B cell (primary cell): ENCODE measurements at regions not wholly inside any gene's neighbourhood (a gene's known extent, or its start where the extent isn't known, plus 50 kb on each side); places are given as distances from the start of the nearest gene placed in this dataset.

ENCODE experiments used
- EZH2 ChIP-seq: IDR thresholded peaks from 2 replicates; pipeline ENCODE4 v1.6.1; 2012; ENCODE audit warnings: borderline replicate concordance, low read depth, mild to moderate bottlenecking, moderate library complexity, low read length; ENCODE audit not compliant: insufficient read depth, poor library complexity, severe bottlenecking
- TF ChIP-seq, protein P1 (sequence below): fragments of 200-600 bp; IDR thresholded peaks from one replicate; pipeline ENCODE4 v1.8.0; 2022; ENCODE audit warnings: antibody characterized with exemption, mild to moderate bottlenecking

DNA sequence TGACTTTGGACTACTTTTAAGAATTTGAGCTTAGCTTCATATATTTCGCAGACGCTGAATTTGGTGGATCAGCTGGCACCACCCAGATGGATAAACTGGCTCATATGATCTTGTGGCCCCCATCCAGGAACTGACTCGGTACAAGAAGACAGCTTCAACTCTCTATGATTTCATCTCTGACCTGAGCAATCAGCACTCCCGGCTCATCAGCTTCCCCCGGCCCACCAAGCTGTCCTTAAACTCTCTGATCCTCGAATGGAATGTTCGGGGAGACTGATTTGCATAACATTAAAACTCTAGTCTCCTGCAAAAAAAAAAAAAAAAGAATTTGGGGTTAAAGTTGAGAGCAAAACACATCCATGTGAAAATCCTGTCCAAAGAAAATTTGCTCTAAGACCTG is 71.4 kb upstream of the IRS2 start:
- TF ChIP-seq, protein P1, sequence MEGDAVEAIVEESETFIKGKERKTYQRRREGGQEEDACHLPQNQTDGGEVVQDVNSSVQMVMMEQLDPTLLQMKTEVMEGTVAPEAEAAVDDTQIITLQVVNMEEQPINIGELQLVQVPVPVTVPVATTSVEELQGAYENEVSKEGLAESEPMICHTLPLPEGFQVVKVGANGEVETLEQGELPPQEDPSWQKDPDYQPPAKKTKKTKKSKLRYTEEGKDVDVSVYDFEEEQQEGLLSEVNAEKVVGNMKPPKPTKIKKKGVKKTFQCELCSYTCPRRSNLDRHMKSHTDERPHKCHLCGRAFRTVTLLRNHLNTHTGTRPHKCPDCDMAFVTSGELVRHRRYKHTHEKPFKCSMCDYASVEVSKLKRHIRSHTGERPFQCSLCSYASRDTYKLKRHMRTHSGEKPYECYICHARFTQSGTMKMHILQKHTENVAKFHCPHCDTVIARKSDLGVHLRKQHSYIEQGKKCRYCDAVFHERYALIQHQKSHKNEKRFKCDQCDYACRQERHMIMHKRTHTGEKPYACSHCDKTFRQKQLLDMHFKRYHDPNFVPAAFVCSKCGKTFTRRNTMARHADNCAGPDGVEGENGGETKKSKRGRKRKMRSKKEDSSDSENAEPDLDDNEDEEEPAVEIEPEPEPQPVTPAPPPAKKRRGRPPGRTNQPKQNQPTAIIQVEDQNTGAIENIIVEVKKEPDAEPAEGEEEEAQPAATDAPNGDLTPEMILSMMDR: no peak
- TF ChIP-seq EZH2: no peak
